Liver (tissue), 8 donors: ENCODE measurements at regions not wholly inside any gene's neighbourhood (a gene's known extent, or its start where the extent isn't known, plus 50 kb on each side); places are given as distances from the start of the nearest gene placed in this dataset.
"Not testable (repeated sequence)": the region's sequence is repeated elsewhere in the genome, so short reads cannot be mapped to it uniquely, and the experiment has no call there.

Experiments used
- DNase-seq: peaks from one replicate; pipeline ENCODE4 v3.0.0-alpha.2; 2017; ENCODE audit warnings: low spot score
- H3K27ac ChIP-seq, 2 donors: one replicate each; pipeline ENCODE4 v1.7.0; 2013; ENCODE audit warnings: inconsistent platforms in 2 of 2, low read length in 2 of 2, control low read depth in 1 of 2, low read depth in 1 of 2, mild to moderate bottlenecking in 1 of 2
- H3K27me3 ChIP-seq, 4 donors: one replicate each; pipeline versions ENCODE4 v1.6.1 to v1.7.0; 2013; ENCODE audit warnings: low read length in 3 of 4, inconsistent platforms in 1 of 4, mild to moderate bottlenecking in 1 of 4, moderate library complexity in 1 of 4; ENCODE audit not compliant: control insufficient read depth in 4 of 4, insufficient read depth in 4 of 4
- H3K36me3 ChIP-seq, 4 donors: one replicate each; pipeline versions ENCODE4 v1.6.1 to v1.7.0; 2013; ENCODE audit warnings: low read length in 3 of 4, mild to moderate bottlenecking in 3 of 4, low read depth in 1 of 4, moderate library complexity in 1 of 4; ENCODE audit not compliant: control insufficient read depth in 4 of 4, insufficient read depth in 3 of 4
- H3K4me1 ChIP-seq, 4 donors: one replicate each; pipeline versions ENCODE4 v1.6.1 to v1.7.0; 2013; ENCODE audit warnings: low read length in 3 of 4, mild to moderate bottlenecking in 3 of 4, moderate library complexity in 1 of 4; ENCODE audit not compliant: control insufficient read depth in 4 of 4, insufficient read depth in 4 of 4
- H3K4me3 ChIP-seq, 3 donors: one replicate each; pipeline versions ENCODE4 v1.6.1 to v1.7.0; 2013; ENCODE audit warnings: low read length in 3 of 3, control low read depth in 1 of 3, low read depth in 1 of 3, mild to moderate bottlenecking in 1 of 3
- H3K9ac ChIP-seq, 2 donors: one replicate each; pipeline ENCODE4 v1.7.0; 2013; ENCODE audit warnings: low read length in 2 of 2, mild to moderate bottlenecking in 2 of 2, moderate library complexity in 2 of 2, control low read depth in 1 of 2, low read depth in 1 of 2
- H3K9me3 ChIP-seq, 4 donors: one replicate each; pipeline versions ENCODE4 v1.6.1 to v1.7.0; 2013; ENCODE audit warnings: low read length in 3 of 4; ENCODE audit not compliant: control insufficient read depth in 4 of 4
- FOXA1 ChIP-seq: IDR thresholded peaks from 2 replicates; pipeline ENCODE4 v1.6.1; 2016; ENCODE audit warnings: antibody characterized with exemption
- FOXA2 ChIP-seq: IDR thresholded peaks from 2 replicates; pipeline ENCODE4 v1.6.1; 2016; ENCODE audit warnings: antibody characterized with exemption
- GABPA ChIP-seq, 2 donors: IDR thresholded peaks in 1 of 2; conservative IDR thresholded peaks in 1 of 2; 2 replicates each; pipeline ENCODE4 v1.6.1; 2016; ENCODE audit warnings: antibody characterized with exemption in 2 of 2, mild to moderate bottlenecking in 1 of 2, moderate library complexity in 1 of 2
- HNF4A ChIP-seq, 2 donors: conservative IDR thresholded peaks; 2 replicates each; pipeline ENCODE4 v1.6.1; 2016; ENCODE audit warnings: antibody characterized with exemption in 2 of 2, mild to moderate bottlenecking in 2 of 2
- JUND ChIP-seq, 2 donors: IDR thresholded peaks; 2 replicates each; pipeline ENCODE4 v1.6.1; 2016; ENCODE audit warnings: antibody characterized with exemption in 2 of 2
- MAX ChIP-seq: IDR thresholded peaks from 2 replicates; pipeline ENCODE4 v1.6.1; 2016; ENCODE audit warnings: antibody characterized with exemption
- NR2F2 ChIP-seq: IDR thresholded peaks from 2 replicates; pipeline ENCODE4 v1.6.1; 2016; ENCODE audit warnings: antibody characterized with exemption
- SP1 ChIP-seq: IDR thresholded peaks from 2 replicates; pipeline ENCODE4 v1.6.1; 2018; ENCODE audit warnings: antibody characterized with exemption, mild to moderate bottlenecking
- TAF1 ChIP-seq: conservative IDR thresholded peaks from 2 replicates; pipeline ENCODE4 v1.6.1; 2016; ENCODE audit warnings: antibody characterized with exemption, mild to moderate bottlenecking
- YY1 ChIP-seq: IDR thresholded peaks from 2 replicates; pipeline ENCODE4 v1.6.1; 2016; ENCODE audit warnings: antibody characterized with exemption, mild to moderate bottlenecking
- WGBS: extraction: QIAGEN DNeasy Blood & Tissue Kit; methylation state at CpG from one replicate; pipeline ENCODE4 v1.1.7; 2013; 5-methylcytosine and 5-hydroxymethylcytosine counted together
- TF ChIP-seq, protein P1 (sequence below): fragments of 150-350 bp; IDR thresholded peaks from 2 replicates; pipeline ENCODE4 v1.5.1; 2017; ENCODE audit warnings: improper control_type of control experiment, low read depth, low read length; ENCODE audit not compliant: missing input control
- TF ChIP-seq, protein P2 (sequence below): IDR thresholded peaks from 2 replicates; pipeline ENCODE4 v1.6.1; 2016; ENCODE audit warnings: antibody characterized with exemption
- TF ChIP-seq, protein P3 (sequence below): IDR thresholded peaks from 2 replicates; pipeline ENCODE4 v1.6.1; 2016; ENCODE audit warnings: antibody characterized with exemption, mild to moderate bottlenecking
- donor health status: healthy.
- donor health status: healthy.
- donor health status: healthy.
- donor health status: healthy.
- donor health status: healthy.

DNA sequence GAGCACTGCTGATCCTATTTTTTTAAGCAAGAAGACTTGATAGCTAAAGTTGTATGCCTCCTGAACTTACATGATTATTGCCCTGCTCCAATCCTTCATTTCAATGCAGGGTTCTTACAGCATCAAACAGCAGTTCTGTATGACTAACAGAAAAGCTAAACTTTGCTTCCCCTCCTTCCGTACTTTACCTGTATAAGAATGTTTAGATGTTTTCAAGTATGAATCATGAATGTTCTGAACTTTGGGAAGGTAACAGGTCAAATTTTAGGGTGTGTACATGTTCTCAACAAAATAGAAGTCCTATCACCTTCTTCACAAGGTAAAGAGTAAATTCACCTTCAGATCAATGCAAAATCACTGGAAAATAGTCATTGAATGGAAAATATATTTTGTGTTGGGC is 972.6 kb upstream of the SEMA6A start:
- H3K9ac ChIP-seq, result no peak overlapping the region
- H3K27ac ChIP-seq, result no peak overlapping the region
- 93% methylated on average over 1 of the region's 1 CpG for WGBS
- H3K4me3 ChIP-seq, result no peak overlapping the region
- H3K27me3 ChIP-seq, result no peaks in the 10 kb centered on the region
- no peaks in the 10 kb centered on the region for H3K36me3 ChIP-seq
- H3K4me1 ChIP-seq, result no peaks in the 10 kb centered on the region
- DNase-seq, result no peak
- no peak for TF ChIP-seq FOXA2
- TF ChIP-seq, protein P1, sequence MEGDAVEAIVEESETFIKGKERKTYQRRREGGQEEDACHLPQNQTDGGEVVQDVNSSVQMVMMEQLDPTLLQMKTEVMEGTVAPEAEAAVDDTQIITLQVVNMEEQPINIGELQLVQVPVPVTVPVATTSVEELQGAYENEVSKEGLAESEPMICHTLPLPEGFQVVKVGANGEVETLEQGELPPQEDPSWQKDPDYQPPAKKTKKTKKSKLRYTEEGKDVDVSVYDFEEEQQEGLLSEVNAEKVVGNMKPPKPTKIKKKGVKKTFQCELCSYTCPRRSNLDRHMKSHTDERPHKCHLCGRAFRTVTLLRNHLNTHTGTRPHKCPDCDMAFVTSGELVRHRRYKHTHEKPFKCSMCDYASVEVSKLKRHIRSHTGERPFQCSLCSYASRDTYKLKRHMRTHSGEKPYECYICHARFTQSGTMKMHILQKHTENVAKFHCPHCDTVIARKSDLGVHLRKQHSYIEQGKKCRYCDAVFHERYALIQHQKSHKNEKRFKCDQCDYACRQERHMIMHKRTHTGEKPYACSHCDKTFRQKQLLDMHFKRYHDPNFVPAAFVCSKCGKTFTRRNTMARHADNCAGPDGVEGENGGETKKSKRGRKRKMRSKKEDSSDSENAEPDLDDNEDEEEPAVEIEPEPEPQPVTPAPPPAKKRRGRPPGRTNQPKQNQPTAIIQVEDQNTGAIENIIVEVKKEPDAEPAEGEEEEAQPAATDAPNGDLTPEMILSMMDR, result no peak
- TF ChIP-seq JUND (IDR thresholded peaks at IDR 0.05), result no peak
- H3K9me3 ChIP-seq, result no peaks in the 10 kb centered on the region

- no peaks in the 10 kb centered on the region for H3K9me3 ChIP-seq
- no peaks in the 10 kb centered on the region for H3K4me1 ChIP-seq
- WGBS, result 83% methylated on average over 2 of the region's 2 CpGs
- H3K27me3 ChIP-seq, result no peaks in the 10 kb centered on the region
- no peak overlapping the region for H3K27ac ChIP-seq
- H3K36me3 ChIP-seq, result no peaks in the 10 kb centered on the region
- TF ChIP-seq TAF1 (no peak), FOXA1 (no peak), SP1 (no peak), JUND (IDR thresholded peaks at IDR 0.05) (no peak), GABPA (IDR thresholded peaks at IDR 0.05 in 1 of 2, conservative IDR thresholded peaks at IDR 0.05 in 1 of 2) (no peak), MAX (no peak)
- TF ChIP-seq, protein P2, sequence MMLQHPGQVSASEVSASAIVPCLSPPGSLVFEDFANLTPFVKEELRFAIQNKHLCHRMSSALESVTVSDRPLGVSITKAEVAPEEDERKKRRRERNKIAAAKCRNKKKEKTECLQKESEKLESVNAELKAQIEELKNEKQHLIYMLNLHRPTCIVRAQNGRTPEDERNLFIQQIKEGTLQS, result no peak
- TF ChIP-seq, protein P3, sequence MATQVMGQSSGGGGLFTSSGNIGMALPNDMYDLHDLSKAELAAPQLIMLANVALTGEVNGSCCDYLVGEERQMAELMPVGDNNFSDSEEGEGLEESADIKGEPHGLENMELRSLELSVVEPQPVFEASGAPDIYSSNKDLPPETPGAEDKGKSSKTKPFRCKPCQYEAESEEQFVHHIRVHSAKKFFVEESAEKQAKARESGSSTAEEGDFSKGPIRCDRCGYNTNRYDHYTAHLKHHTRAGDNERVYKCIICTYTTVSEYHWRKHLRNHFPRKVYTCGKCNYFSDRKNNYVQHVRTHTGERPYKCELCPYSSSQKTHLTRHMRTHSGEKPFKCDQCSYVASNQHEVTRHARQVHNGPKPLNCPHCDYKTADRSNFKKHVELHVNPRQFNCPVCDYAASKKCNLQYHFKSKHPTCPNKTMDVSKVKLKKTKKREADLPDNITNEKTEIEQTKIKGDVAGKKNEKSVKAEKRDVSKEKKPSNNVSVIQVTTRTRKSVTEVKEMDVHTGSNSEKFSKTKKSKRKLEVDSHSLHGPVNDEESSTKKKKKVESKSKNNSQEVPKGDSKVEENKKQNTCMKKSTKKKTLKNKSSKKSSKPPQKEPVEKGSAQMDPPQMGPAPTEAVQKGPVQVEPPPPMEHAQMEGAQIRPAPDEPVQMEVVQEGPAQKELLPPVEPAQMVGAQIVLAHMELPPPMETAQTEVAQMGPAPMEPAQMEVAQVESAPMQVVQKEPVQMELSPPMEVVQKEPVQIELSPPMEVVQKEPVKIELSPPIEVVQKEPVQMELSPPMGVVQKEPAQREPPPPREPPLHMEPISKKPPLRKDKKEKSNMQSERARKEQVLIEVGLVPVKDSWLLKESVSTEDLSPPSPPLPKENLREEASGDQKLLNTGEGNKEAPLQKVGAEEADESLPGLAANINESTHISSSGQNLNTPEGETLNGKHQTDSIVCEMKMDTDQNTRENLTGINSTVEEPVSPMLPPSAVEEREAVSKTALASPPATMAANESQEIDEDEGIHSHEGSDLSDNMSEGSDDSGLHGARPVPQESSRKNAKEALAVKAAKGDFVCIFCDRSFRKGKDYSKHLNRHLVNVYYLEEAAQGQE, result no peak
- DNase-seq, result no peak
- no peak overlapping the region for H3K9ac ChIP-seq
- H3K4me3 ChIP-seq, result no peak overlapping the region
Measured at GRCh38 chr5:117539692-117540091, 965.1 kb upstream of the SEMA6A start.

- Histone ChIP-seq H3K9me3 (no peaks in the 10 kb centered on the region), H3K36me3 (no peaks in the 10 kb centered on the region), H3K27ac (no peak overlapping the region), H3K4me1 (no peaks in the 10 kb centered on the region), H3K4me3 (no peak overlapping the region), H3K27me3 (no peaks in the 10 kb centered on the region), H3K9ac (no peak overlapping the region)
- 98% methylated on average over 2 of the region's 2 CpGs for WGBS
- DNase-seq, result no peak
- TF ChIP-seq GABPA (IDR thresholded peaks at IDR 0.05 in 1 of 2, conservative IDR thresholded peaks at IDR 0.05 in 1 of 2), result no peak
- TF ChIP-seq FOXA2, result no peak
- TF ChIP-seq HNF4A (conservative IDR thresholded peaks at IDR 0.05), result no peak
- TF ChIP-seq, protein P3, result no peak
- TF ChIP-seq SP1, result no peak
- no peak for TF ChIP-seq JUND (IDR thresholded peaks at IDR 0.05)
- no peak for TF ChIP-seq YY1
- no peak for TF ChIP-seq NR2F2
Measured at GRCh38 chr5:117533792-117534191, 959.2 kb upstream of the SEMA6A start.

DNA sequence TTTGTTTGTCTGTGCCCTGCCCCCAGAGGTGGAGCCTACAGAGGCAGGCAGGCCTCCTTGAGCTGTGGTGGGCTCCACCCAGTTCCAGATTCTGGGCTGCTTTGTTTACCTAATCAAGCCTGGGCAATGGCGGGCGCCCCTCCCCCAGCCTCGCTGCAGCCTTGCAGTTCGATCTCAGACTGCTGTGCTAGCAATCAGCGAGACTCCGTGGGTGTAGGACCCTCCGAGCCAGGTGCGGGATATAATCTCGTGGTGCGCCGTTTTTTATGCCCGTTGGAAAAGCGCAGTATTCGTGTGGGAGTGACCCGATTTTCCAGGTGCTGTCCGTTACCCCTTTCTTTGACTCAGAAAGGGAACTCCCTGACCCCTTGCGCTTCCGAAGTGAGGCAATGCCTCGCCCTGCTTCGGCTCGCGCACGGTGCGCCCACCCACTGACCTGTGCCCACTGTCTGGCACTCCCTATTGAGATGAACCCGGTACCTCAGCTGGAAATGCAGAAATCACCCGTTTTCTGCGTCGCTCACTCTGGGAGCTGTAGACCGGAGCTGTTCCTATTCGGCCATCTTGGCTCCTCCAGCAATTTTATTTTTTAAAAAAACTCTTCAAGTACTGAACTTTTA is 958.5 kb upstream of the SEMA6A start:
- not testable (repeated sequence) for H3K27me3 ChIP-seq, H3K9me3 ChIP-seq, H3K4me1 ChIP-seq, H3K27ac ChIP-seq, DNase-seq, H3K9ac ChIP-seq, H3K36me3 ChIP-seq, H3K4me3 ChIP-seq
- WGBS, result 96% methylated on average over 30 of the region's 30 CpGs
